NCI-H146 treated with DMSO at 0.1 percent for 48 hours (cell line): ENCODE measurements at regions not wholly inside any gene's neighbourhood (a gene's known extent, or its start where the extent isn't known, plus 50 kb on each side); places are given as distances from the start of the nearest gene placed in this dataset.
"Not testable (repeated sequence)": the region's sequence is repeated elsewhere in the genome, so short reads cannot be mapped to it uniquely, and the experiment has no call there.

Experiments
- DNase-seq: peaks from one replicate; lab custom pipeline; 2025; ENCODE audit not compliant: unreplicated experiment; lab: John Stamatoyannopoulos, UW

DNA sequence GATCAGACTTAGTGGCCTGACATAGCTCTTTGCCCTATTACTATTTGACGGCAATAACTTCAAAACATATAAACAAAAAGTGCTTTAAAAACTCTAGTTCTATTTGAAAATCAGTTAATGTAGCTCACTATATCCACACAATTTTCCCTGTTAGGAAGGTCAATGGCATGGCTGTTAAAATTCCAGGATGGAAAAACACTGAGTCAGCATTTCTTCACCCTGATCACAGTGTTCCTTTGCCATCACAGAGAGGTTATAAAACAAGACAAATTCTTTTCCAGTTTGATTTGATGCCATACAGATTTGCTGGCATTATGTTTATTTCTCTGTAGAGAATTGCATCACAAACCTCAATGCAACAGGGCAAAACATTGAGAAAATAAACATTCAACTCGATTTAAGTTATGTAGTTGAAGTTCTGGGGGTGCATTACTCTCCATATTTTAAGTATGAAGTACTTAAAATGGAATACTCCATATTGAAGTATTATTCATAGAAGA lies 253.7 kb upstream of the HSF2 start:
- no peak for DNase-seq

DNA sequence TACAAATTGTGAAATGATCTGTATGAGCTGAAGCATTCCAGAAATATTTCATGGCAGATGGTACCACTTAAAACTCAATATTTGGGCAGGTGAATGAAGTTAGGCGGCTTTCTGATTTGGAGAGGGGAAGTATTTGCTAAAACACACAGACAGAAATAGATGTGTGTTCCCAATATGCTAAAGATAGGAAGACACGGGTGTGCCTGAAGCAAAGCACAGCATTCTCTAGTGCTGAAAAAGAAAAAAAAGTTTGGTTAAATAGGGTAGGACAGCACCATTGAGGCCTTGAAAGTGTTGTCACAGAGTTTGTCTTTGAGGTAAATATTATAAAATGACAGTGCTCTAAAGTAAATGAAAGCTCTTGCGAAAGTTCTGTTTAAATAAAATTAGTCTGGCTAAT lies 252.2 kb upstream of the HSF2 start:
- no peak for DNase-seq

DNA sequence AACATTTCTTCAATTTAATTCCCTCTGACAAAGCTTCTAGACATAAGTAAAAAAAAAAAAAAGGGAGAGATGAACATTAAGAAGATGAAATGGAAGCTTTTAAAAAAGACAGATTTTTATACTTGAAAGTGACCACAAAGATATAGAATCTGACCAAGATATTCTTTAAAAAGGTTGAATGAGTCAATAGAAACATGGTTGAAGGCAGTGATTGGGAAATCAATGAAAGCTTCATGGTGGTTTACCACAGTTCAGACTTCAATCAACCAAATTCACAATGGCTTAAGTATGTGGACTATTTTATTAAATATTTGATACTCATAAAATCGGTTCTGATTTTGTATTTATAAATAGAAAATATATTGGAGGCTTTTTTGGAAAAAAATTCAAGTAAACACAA lies 248.4 kb upstream of the HSF2 start:
- DNase-seq: no peak

DNA sequence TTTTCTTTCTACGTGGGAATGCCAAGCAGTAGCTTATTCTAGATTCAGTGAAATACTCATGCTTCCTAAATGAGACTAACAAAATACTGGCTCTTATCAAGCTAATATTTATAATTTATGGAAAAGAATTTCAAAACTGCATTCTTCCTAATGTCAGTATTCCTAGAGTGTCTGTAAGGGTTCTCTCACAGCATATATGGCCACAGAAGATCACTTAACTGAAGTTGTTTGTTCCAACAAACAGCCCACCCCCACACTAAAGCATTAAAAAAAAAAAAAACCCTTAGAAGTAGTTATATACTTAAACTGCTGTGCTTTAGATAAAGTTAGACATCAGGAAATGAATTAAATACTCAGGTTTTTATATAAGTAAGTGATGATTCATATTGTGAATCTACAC lies 247.7 kb upstream of the HSF2 start:
- no peak for DNase-seq

DNA sequence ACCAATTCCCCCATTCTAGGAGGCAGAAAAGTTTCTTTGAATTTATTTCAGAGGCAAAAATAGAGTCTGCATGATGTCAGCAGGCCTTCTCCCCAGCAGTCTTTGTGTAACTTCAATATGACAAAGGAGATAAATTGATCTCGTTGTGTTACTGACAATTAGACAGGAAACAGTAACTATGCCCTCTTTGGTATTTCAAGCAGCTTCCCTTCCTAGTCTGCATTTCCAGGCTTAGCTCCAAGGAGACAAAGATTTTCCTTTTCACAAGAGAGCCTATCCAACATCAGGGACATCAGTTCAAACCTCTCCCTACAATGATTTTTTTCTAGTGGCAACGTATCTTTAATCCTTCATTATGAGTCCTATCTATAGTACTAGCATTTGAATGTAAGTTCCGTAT lies 245.9 kb upstream of the HSF2 start:
- DNase-seq: no peak

DNA sequence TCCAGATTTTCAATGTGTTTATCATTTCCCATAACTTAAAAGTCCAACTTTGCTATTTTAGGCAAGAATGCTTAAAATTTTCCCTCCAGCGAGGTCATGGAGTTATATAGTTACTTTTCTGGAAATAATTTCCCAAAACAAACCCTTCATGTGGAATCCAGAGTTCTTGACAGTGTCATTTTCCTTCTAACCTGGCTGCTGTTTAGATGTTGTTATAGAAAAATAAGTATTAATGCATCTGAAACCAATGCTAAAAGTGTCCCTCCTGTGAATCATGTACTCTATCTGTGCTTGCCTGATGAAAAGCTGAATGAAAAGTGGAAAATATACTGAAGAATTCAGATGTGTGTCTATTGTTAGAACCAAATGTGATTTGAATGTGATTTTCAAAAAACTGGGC lies 245.3 kb upstream of the HSF2 start:
- DNase-seq: no peak

DNA sequence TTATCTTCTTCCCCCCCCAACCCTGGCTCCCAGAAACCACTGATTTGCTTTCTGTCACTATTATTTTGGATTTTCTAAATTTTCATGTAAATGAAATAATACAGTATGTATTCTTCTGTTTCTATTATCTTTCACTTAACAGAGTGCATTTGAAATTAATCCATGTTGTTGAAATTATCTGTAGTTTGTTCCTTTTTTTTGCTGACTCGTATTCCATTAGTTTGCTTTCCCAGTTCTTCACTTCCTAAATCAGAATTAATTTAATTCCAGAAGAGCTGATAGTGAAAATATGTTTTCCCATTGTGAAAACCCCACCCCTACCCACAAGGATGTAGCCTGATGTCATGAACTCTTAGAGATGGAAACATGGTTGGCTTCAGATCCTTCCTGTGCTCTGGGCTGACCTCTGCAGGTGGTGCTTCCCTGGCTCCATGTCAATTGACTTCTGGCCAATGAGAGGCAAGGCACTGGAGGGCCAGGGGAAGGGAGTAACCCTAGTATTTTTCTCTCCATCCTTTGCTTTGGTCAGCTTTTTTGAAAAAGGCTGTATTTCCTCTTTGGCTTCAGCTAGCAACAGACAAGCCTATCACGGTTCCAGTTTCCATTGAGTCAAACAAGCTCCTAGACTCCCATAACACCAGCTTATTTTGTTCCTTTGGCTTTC lies 244.4 kb upstream of the HSF2 start:
- no peak for DNase-seq

DNA sequence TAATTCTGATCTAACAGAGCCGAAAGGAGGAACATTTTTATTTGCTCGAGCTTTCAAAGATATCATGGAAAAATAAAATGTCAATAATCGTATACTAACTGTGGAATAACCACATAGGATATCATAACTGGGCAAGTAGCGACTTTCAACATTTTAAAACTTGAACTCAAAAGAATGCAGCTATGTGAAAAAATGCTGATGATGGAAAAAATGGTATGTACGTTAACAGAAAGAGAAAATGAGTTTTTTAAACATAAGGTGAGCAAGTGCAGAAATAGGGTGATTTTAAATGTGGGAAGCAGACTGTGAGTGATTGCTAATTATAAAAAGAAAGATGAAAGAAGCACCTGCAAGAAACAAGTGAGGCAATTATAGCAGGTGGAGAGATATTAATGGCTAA lies 238.3 kb upstream of the HSF2 start:
- no peak for DNase-seq

DNA sequence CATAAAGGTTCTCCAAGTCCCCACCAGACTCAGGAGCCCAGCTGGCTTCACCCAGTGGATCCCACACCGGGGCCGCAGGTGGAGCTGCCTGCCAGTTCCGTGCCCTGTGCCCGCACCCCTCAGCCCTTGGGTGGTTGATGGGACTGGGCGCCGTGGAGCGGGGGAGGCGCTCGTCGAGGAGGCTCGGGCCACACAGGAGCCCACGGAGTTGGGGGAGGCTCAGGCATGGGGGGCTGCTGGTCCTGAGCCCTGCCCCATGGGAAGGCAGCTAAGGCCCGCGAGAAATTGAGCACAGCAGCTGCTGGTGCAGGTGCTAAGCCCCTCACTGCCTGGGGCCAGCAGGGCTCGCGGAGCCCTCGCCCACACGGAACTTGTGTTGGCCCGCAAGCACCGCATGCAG lies 234.4 kb upstream of the HSF2 start:
- DNase-seq: no peak

DNA sequence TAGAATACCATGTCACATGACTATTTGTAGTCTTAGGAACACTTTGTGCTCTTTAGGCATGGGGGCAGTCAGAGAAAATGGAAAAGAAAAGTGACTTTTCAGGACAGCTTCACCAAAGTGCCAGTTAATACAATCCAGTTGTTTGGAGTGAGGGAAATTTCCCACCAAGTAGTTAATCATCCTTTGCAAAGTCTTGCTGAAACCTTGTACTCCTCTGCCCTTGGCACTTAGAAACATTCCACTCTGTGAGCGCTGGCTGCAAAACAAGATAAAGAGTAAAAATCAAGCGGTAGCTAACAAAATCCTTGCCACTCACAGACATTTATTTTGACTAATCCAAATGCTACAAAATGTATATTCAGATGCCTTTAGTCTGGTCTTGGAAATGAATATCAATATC lies 229.2 kb upstream of the HSF2 start:
- DNase-seq: no peak

DNA sequence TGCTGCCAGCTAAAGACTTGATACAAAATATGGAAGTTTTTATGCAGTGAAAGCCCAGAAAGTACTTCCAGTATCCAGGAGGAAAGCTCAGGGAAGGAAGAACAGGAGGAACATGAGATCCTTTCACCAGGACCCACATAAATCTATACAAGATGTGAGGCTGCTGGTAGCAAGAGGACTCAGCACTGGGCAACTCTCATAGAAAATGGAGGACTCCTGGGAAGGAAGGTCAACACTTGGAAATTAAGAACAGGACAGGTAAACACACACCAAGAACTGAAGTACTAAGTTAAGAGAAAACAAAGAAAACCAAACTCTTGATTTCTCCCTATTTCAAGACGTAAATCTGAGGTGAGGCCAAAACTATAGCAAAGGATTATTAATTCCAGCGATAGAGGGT lies 220.5 kb upstream of the HSF2 start:
- DNase-seq: no peak

DNA sequence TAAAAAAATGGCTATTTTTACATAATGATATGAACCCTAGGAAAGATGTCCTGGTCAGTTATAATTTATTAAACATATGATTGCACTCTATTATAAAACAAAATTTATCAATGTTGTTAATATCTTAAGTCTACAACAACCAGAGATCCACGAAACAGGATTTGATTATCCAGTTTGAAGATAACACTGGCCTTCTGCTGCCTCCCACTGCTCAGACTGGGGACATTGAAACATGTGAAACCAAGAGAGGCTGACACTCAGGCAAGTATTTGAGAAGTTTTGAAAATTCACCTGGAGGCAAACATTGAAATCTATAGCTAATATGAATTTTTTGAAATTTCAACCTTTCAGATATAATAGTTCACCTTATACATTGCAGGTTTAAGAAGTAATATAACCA lies 219.3 kb upstream of the HSF2 start:
- DNase-seq: no peak

DNA sequence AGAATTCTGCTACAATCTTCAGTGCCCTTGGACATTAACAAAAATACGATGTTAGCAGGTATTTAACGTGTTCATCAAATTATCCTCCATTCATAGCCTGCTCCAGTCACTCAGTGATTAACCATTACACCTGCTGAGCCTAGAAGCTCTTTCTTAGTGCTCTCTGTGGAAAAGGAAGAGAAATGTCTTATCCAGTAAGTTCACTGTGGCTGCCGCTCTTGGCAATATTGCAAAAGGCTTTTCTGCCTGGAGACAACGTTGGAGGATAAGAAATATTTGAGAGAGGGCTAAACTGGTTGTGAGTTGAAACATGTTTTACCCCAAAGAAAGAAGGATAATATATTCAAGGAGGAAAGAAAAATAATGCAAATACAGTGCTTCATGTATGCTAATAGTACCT lies 217.4 kb upstream of the HSF2 start:
- no peak for DNase-seq

DNA sequence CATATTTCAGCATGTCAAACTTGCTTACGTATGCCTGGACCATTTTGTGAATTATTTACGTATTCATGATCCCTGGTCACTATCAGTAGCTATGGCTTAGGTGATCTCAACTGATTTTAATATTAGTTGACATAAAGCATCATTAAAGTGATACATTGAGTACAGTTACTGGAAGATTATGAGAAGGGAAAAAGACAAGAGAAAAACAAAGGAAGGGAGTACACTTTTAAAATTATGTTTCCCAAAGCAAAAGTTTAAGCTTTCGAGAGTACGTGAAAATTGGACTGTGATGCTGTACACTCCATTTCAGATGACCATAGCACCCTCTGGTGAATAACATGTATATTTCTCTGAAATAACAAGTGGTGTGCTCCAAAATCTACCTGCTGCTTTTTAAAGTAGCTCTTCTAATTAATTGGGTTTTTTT lies 215.0 kb upstream of the HSF2 start:
- DNase-seq: no peak

DNA sequence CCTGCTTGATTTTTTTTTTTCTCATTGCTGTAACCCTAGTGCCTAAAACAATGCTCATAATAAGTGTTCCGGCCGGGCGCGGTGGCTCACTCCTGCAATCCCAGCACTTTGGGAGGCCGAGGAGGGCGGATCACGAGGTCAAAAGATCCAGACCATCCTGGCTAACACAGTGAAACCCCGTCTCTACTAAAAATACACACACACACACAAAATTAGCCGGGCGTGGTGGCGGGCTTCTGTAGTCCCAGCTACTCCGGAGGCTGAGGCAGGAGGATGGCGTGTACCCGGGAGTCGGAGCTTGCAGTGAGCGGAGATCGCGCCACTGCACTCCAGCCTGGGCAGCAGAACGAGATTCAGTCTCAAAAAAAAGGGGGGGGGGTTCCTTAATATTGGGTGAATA lies 214.0 kb upstream of the HSF2 start:
- not testable (repeated sequence) for DNase-seq

DNA sequence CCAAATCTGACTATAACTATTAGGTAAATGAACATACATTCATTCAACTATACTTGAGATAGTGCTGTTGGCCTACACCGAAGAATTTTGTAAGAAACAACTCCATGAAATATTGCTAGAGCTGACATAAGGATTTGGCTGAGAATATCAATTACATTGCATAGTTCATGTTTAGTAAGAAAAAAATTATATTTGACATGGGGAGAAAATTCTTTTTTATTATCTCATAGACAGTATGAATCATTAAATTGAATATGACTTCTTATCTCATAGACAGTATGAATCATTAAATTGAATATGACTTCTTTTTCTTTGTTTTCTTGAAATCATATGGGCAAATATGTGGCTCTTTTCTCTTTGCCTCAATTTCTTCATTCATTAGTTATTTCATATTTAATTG lies 212.3 kb upstream of the HSF2 start:
- DNase-seq: no peak

DNA sequence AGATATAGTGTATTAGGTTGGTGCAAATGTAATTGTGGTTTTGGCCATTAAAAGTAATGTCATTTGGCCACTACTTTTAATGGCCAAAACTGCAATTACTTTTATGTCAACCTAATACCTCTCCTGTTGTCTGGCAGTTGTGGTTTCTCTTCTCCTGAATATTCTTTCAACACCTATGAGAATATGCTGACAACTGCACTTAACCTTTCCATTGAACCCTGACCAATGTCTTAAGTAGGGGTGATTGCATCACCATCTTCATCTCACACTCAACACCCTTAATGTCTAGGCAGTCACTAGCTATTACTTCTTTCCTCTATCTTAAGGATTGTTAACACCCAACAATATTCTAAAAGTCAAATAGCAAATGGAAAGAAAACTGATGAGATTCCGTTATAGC lies 200.5 kb upstream of the HSF2 start:
- no peak for DNase-seq

DNA sequence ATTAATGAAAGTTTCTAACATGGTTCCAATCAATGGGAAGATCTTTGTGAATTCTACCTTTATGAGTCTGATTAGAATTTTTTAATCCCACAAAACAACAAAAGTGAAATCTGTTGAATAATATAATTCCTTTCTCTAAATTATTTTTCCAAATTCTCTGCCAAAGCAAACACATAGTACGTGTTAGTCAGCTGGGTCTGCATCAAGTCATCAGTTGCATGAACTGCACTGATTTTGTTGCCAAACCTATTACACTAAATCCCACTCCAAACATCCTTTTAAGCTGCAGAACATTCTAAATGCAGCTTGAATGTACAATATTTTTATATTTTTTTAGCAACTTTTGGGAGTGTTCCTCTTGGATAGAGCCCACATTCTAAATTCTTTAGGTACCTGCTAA lies 199.0 kb upstream of the HSF2 start:
- no peak for DNase-seq

DNA sequence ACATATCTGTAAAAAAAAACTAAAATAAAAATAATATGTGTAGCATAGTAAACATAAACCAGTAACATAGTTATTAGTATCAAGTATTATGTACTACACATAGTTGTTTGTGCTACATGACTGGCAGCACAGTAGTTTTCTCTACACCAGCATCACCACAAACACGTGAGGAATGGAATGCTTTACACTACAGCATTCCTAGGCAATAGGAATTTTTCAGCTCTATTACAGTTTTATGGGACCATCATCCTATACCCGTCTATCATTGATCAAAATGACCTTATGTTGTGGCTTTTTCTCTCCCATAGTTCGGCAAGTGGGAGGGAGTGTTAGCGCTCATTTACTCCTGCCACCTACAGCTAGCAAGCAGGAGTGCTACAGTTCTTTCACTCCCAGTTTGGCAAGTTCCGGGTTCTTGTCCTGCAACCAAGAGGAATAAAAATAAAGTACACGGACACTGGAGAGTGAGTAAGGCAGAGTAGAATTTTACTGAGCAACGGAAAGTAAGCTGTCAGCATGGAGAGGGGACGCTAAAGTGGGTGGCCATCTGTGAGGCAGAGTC lies 196.8 kb upstream of the HSF2 start:
- DNase-seq: no peak

DNA sequence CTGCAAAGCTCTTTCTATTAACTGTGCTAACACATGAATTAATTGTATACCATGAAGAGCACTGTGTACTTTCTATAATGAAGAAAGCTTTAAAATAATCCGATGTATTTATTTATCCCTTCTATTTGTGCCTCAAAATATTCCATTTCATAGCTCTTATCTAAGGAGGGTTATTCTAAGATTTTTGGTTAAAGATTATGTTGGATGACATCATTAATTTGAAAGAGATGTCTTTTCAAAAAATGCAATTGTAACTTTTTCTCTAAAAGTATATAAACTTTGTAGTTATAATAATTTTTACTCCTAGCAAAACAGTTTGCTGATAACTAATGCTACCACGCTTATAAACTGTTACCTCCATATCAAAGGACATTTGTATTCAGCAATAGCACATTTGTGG lies 192.4 kb upstream of the HSF2 start:
- no peak for DNase-seq

DNA sequence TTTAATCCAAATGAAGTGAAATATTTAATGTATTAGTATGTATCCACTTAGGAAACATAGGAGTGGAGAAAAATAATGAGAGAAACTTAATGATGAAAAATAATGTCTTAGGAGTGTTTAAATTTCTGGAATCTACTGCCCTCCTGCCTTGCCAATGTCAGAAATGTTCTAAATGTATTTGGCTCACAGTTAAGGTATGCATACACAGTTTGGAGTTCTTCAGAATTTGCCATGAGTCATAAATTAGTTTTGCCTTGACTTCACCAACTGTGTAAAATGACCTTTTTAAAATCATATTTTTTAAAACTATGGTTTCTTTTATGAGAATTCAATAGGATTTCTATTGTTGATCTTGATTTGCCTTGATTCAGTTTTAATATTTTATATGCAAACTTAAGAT lies 191.7 kb upstream of the HSF2 start:
- no peak for DNase-seq

DNA sequence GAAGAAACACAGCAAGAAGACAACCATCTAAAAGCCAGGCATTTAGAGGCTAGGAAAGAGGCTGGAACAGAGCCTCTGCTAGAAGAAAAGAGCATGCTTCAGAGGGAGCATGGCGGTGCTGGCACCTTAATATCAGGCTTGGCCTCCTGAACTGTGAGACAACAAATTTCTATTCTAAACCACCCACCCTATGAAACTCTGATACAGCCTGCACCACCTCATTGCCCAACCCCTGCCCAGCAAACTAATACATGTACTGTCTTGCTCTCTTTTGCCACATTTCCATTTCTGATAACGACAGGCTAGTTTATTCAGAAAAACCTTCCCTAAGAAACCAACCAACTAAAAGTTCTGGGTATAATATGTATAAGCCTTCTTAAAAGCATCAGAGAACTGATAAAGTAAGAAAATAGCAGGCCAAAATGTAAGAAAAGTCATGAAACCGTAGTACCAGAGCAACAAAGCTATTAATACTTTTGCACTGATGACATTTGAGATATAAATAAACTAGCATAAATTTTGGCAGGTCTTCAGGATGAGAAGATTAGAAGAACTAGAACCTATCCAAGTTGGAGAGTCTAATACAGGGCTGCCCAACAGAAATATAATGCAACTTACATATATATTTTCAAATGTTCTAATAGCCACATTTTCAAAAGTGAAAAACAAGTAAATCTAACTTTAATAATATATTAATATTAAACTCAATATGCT lies 184.7 kb upstream of the HSF2 start:
- DNase-seq: no peak

DNA sequence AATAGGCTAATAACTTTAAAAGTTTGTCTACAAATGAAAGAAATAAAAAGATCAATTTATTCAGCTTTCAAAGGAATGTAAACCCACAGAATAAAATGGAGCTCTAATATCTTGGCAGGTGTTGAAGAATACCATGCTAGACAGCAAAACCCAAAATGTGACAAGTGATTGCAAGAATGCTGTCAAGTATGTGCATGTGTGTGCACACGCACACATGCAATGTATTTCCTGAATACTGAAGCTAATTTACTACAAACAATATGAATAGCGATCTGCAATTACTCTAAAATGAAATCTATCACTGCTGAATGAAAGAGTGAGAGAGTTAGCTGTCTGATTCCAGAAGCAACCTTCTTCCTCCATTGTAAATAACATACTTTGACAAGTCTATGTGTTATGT lies 179.2 kb upstream of the HSF2 start:
- DNase-seq: no peak
